AML-193 (cell line): ENCODE measurements at regions not wholly inside any gene's neighbourhood (a gene's known extent, or its start where the extent isn't known, plus 50 kb on each side); places are given as distances from the start of the nearest gene placed in this dataset.
"Not testable (repeated sequence)": the region's sequence is repeated elsewhere in the genome, so short reads cannot be mapped to it uniquely, and the experiment has no call there.

Experiments used
- DNase-seq, 2 experiments: peaks; one replicate each; lab custom pipeline; 2025; lab: John Stamatoyannopoulos, UW

DNA sequence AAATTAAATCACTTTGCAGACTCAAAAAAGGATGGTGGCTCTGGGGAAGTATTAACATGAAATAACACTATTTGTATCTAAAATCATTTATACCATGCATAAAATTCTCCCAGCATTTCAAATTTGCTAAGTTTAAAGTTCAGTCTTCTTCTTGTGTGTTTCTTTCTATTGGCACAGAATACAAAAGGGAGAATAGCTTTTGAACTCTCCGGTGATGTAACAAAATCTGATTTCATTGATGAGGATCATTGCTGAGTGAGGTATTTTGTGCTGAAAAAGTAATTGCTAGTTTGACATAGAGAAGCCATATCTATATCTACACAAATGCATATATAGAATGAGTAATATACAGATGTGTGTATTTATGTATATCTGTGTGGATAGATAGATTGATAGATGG lies 174.8 kb downstream of the LACC1 start:
- DNase-seq = no peak

DNA sequence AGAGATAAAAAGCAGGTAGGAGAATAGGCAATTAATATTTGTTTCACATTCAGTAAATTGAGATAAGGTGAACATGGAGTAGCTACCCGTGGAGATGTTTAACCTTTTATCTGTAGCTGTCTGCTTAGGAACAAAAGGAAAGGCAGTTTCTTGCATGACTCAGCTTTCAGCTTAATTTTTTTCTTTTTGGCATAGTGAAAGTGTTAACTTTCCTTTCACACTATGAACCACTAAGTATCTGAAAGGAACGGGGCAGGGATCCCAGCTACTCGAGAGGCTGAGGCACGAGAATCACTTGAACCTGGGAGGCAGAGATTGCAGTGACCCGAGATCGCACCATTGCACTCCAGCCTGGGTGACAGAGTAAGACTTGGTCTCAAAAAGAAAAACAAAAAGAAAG lies 176.0 kb downstream of the LACC1 start:
- DNase-seq = not testable (repeated sequence)

DNA sequence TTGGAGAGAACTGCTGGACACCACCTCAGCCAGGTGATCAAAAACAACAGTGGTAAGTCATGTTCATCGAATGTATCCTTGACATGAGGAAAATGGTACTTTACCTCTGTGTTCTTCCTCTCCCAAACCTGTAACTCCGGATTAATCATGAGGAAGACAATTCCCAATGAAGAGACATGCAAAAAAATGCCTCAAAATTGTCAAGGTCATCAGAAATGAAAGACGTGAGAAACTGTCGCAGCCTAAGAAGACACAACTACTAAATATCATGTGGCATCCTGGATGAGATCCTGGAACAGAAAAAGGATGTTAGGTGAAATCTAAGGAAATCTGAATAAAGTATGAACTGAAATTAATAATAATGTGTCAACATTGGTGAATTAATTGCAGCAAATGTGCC lies 178.4 kb downstream of the LACC1 start:
- DNase-seq = no peak

DNA sequence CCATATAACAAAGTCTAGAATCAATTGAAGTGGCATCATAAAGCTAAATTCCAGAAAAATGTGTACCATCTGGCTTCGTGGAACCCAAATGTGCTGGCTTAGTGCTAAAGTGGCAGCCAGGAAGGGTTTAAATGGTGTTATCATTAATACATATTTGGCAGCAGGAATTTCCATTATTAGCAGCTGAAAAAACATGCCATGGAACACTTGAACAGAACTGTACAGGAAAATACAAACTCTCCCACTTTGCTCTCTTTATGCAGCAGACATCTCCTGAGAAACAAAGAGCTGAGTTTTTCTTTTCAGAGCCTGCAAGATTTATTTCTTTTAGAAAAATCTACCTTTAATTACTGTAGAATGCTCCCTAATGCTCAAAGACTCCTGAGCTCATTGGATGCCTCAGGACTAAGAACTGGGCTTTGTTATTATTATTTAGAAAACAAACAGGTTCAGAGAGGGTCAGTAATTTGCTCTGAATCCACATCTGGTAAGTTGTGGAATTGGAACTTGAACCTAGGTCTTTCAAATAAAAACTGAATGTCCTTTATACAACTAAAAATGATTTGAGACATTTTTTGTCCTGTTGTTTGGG lies 179.0 kb downstream of the LACC1 start:
- no peak for DNase-seq

DNA sequence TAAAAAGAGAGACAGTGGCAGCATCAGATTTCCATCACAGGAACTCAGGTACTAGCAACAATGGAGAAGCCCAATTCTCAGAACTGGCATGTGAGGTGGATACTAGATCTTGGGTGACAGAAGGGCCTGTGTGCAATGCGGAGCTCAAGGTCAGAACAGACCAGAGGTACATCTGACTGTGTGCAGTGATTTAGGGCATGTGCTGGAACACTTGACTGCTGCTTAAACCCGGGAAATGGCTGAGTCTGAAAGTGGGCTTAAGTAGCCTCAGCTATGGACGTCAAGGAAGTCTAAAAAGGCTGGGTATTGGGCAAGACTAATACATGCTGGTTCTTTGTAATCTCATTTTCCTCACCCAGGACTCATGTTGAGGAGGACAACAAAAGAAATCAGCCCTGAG lies 182.2 kb downstream of the LACC1 start:
- no peak for DNase-seq

DNA sequence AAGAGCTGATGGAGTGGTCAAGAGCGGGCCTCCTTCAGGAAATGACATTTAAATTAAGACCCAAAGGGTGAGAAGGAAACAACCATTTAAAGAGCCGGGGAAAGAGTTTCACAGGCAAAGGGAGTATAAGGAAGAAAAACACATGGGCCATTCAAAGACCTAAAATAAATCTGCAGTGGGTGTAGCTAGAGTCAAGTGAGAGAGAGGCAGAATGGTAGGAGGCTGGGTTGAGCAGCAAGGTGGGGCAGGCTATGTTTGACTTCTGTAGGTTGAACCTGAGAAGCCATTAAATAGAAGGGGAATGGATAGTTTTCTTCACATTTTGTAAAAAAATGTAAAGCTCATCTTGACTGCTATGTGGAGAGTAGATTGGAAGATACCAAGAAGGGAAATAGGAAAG lies 183.8 kb downstream of the LACC1 start:
- DNase-seq = no peak

DNA sequence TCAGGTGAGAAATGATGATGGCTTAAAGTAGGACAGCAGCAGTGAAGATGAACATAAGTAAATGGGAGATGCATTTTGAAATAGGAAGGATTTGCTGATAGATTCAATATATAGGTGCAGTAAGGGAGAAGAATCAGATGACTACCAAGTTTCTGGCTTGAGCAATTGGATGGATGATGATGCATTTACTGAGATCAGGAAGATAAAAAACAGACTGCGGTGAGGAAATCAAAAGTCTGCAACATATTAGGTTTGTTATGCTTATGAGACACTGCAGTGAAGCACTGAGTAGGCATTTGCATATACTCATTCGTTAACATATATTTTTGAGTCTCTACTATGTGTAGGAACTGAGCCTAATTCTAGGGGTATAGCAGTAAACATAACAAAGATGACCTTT lies 184.2 kb downstream of the LACC1 start:
- no peak for DNase-seq

DNA sequence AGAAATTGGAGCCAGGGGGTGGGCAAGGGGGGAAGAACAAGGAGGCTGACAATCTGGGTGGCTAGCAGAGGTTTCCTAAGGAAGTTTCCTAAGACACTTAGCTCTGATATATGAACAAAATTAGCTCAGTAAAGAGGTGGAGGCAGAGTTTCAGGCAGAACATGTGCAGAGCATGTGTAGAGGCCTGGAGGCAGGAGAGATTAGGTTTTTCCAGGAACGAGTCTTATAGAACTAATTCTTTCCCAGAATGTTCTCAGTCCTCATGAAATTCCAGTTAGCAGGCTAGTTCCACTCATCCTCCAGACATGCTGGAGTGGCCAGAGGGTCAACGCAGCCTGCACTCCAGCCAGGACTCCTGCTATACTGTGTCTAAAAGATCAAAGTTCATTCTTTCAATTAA lies 184.7 kb downstream of the LACC1 start:
- no peak for DNase-seq

DNA sequence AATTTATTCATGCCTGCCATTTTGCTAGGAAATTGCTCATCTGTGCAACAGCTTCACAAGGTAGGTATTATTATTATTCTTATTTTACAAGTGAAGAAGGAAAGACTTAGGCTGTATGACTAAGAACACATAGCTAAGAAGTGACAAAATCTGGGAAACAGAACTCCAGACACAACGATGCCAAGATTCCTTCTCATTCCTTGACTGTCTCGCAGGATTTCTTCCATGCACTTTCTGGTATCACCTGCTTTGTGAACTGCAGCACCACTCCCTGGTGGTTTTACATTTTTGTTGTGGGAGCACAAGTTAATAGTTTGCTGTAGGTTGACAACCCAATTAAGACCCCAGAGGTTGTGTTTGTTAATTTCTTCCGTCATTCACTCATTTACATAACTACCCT lies 188.5 kb downstream of the LACC1 start:
- no peak for DNase-seq

DNA sequence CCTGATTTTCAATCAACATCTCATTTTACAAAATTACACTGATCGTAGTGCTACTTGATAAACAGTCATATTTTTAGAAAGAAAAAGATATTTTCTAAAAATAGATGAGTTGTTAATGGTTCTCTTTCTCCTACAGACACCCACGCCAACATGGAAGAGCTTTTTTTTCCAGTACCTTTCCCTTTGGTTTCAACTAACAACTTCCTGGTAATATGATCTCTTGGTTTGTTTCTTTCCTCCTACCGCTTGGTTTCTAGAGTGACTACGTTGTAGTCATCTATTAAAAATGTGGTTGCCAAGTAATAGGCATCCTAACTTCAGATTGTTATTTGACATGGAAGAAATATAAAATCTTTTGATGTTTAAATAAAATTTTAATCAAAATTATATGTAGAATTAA lies 189.0 kb downstream of the LACC1 start:
- DNase-seq = no peak

DNA sequence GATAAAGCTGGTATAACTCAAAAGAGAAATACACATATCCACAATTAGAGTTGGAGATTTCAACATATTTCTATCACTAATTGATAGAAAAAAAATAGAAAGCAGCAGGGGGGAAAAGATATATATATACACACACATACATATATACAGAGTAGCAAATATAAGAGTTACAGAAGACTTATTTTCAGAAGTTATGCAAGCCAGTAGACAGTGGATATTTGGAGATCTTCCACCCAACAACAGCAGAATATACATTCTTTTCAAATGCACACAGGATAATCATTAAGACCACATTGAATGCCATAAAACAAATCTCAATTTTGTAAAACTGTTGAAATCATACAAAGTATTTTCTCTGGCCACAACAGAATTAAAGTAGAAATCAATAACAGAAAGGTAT lies 192.8 kb downstream of the LACC1 start:
- DNase-seq = no peak

DNA sequence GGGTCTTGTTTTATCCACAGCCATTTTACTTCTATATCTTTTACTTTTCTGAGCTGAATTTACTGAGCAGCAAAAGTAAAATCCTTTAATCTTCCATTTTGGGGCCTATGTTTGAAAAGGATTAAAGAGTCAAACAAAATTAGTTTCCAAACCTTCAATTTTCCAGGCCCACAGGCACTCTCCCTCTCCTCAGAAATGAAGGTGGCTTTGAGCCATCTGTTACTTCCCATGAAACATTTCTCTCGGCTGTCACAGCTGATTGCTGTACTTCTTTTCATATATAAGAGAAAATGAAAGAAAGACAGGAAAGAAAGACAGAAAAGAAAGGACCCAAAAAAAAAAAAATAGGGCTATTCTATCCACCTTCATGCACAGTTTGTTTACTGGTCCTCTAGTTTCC lies 194.9 kb downstream of the LACC1 start:
- DNase-seq = no peak

DNA sequence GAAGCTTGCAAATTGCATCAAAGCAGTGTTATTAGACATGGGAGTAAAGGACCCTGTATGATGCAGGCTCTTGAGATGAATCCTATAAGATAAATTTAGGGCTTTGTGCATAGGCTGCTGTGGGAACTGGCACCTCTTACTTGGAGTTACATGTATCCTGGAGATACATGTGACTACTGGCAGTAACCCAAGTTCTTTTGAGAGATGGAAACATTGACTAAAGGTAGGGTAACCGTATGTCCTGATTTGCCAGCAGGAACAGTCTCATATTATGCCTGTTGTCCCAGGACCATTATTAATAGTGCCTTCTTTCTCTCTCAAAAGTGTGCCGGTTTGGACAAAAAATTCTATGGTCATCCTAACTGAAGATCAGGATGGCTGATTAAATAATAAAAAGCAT lies 195.4 kb downstream of the LACC1 start:
- no peak for DNase-seq

DNA sequence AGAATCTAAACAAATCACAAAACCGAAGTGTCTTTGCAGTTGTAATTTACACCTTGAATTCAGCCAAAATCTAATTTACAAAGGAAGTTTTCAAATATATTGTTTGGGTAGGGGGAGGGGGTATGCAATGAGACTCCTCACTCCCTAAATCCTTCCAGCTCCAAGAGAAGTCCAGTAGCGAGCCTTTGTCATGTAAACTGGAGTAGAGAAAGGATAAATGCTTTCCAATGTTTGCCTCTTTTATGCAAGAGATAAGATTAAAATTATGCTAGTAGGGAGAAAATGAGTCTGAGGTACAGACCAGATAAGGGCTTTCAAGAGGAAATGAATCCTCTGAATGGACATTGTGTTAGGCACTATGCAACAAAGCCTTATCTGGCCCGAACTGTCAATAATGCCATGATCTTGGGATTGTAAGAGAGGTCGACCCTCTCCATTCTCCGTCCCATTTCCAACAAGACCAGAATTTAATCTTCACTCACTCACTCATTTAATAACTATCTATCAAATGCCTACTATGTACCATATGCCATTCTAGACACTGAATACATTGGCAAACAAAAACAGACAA lies 199.2 kb downstream of the LACC1 start:
- no peak for DNase-seq

DNA sequence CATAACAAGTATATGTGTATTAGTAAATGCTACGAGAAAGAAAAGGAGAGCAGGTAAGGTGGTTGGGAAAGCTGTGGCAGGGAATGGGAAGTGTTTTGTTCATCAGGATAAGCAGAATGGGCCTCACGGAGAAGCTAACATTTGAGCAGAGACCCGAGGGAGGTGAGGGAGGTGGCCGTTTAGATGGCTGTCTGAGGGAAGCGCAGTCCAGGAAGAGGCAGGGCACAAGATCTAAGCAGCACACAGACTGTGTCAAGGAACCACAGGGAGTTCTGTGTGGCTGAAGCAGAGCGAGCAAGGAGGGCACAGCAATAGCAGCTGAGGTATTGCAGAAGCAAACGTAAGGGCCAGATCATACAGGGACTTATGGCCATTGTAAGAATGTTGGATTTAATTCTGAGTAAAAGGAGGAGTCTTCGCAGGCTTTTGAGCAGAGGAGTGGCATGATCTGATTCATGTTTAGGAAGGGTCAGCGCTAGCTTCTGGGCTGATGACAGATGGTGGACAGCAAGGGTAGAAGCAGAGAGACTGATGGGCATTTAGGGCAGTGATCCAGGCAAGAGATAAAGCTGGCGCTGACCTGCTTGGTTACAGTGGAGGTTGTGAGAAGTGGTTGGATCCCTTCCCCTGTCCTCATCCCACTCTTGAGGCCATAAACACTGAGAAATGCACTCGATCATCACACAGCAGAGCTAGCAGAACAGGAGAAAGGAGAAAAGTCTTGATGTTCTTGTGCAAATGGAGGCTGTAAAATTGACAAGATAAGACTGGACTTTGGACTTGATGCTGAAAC lies 199.9 kb downstream of the LACC1 start:
- DNase-seq = no peak

DNA sequence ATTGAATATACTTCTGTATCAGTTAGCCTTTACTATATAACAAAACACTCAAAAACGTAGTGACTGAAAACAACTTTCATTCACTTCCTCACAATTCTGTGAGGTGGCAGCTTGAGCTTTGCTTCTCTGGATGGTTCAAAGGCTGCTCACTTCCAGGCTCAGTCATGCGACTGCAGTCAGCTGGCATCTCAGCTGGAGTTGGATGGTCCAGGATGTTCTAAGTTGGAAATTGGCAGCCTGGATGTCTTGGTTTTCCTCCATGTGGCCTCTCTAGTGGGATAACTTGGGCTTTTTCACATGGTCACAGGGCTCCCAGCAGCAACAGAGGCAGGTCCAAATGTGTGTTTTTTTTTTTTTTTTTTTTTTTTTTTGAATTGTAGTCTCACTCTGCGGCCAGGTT lies 204.4 kb downstream of the LACC1 start:
- no peak for DNase-seq

DNA sequence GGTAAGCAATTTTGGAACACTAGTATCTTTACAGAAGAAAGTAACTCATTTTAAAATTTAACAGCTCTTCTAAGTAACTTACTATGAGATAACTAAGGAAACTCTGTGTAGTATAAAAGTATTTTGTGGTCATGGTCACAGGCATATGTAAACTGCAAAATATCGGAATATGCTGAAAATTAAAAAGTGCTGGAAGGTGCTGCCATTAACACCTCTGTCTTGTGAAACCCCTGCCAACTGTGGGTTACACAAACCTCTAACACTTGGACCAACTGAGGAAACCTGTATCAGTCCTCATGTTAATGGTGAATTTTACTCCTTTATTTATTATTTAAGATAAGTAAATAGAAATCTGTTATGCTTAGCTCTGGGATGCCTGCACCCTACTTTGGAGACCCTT lies 206.7 kb downstream of the LACC1 start:
- no peak for DNase-seq

DNA sequence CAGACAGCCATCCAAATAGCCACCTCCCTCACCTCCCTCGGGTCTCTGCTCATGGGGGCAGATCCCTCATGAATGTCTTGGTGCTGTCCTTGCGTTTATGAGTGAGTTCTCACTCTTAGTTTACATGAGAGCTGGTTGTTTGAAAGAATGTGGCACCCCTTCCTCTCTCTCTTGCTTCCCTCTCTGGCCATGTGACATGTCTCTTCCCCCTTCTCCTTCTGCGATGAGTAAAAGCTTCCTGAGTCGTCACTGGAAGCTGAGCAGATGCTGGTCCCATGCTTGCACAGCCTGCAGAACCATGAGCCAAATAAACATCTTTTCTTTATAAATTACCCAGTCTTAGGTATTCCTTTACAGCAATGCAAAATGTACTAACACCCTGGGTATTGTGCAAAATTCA lies 208.7 kb downstream of the LACC1 start:
- DNase-seq = no peak

DNA sequence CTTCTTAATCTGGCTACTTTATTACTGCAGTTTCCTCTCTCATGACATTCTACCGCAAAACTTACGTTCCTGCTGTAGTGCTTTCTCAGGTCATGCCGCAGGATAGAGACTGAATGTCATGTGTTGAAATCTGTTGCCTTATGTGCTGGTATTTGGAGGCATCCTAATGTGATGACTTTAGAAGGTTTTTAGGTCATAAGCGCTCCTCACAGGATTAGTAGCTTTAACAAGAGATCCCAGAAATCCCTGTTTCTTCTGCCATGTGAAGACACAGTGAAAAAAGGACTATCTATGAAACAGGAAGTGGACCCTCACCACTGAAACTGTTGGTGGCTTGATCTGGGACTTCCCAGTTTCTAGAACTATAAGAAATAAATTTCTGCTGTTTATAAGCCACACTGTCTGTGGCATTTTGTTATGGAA lies 209.3 kb downstream of the LACC1 start:
- DNase-seq = no peak

DNA sequence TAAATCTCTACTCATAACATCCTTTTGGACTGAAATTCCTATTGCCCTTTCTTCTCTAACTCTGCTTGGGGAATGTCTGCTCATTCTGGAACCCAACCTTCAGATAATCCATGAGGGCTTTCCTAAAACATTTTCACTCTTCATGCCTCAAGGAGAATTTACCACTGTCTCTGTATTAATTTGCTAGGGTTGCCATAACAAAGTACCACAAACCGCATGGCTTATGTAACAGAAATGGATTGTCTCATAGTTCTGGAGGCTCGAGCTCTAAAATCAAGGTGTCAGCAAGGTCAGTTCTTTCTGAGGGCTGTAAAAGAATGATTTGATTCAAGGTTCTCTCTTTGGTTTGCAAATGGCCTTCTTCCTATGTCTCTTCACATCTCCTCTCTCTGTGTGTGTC lies 209.7 kb downstream of the LACC1 start:
- DNase-seq = no peak

DNA sequence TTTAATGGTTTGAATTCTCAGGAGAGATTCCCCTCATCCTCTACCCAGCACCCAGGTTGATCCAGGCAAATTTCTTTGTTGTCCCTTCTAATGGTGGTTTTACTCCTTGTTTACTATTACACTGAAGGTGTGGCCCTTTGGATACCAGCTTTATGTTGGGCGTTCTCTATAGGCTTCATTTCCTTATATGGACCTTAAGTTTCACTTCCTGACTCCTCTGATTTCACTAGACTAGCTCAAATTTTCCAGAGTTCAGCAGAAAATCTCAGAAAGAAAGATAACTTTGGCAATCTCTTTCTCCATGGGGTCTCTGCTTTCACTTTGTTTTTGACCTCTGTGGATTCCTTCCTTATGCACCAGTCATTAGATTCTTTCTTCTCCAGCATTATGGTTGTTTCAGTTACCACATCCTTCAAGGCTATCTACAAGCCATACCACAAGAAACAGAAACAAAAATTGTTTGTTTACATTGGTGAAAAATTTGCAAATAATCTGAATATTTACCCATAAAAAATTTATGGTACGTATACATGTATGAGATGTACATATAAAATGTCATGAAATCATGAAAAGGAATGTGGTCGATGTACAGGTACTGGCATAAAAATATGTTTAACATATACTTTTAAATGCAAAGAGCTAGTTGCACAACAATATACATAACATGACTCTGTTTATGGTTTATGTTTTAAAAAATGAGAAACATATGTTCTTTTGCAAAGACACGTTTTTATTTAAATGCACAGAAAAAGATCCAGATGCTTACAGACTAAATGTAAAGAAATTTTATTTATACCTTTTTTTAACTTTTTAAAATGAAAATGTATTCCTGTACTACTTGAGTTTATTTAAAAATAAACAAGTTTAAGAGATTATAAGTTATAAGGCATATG lies 212.6 kb downstream of the LACC1 start:
- no peak for DNase-seq
